ENCODE measurements at regions not wholly inside any gene's neighbourhood (a gene's known extent, or its start where the extent isn't known, plus 50 kb on each side); places are given as distances from the start of the nearest gene placed in this dataset.

- Histone ChIP-seq H3K9me3 (ENCODE audit: control extremely low read depth in 1 of 5, control insufficient read depth in 4 of 5, insufficient read depth in 2 of 5, low read depth in 1 of 5, low read length in 4 of 5) (no peaks in the 10 kb centered on the region), H3K27me3 (replicated peaks in 2 of 5; ENCODE audit: control insufficient read depth in 4 of 5, insufficient read depth in 5 of 5, low read length in 4 of 5) (no peaks in the 10 kb centered on the region), H3K4me3 (ENCODE audit: control insufficient read depth in 1 of 7, extremely low read depth in 1 of 7, insufficient read depth in 4 of 7, low read depth in 2 of 7, low read length in 6 of 7) (no peak overlapping the region), H3K36me3 (ENCODE audit: control insufficient read depth in 4 of 4, insufficient read depth in 4 of 4, low read length in 3 of 4) (no peaks in the 10 kb centered on the region), H3K27ac (ENCODE audit: insufficient read depth in 1 of 2, low read depth in 1 of 2, low read length in 2 of 2, poor library complexity in 1 of 2, severe bottlenecking in 2 of 2) (no peak overlapping the region), H3K4me1 (ENCODE audit: control extremely low read depth in 1 of 4, control insufficient read depth in 4 of 4, insufficient read depth in 4 of 4, low read length in 3 of 4) (no peaks in the 10 kb centered on the region)
- POLR2A ChIA-PET = interaction anchor here (0.6 kb wide), 1 partner anchor 124 kb away, joined by 3 read pairs; no protein-coding TSS in a partner anchor
- CTCF ChIA-PET = no interaction called here
- no peak for DNase-seq
These were observed 87.7 kb upstream of the PLEKHG7 start for GRCh38 chr12:92615086-92615485.

DNA sequence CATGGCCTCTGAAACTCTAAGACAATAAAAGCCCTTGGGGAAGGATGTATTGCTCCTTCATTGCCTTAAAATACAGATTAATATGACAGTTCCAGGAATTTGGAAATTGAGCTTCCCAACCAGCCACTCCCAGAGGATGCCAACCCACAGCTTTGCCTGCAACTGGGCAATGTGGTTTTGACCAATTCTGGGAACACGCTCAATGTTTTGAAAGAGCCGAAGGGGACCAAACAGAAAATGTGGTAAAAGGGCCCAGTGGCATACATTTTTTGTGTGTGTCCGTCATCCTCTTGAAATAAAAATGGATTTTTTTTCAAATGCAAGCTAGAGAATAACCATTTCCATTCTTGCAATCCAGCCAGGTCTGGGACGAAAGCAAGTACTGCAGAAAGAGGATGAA is 88.3 kb upstream of the PLEKHG7 start:
- WGBS (ENCODE audit: insufficient coverage) = 100% methylated on average over 4 of the region's 4 CpGs
- ChIA-PET CTCF (no interaction called here), POLR2A (interaction anchor here (0.6 kb wide), 1 partner anchor 124 kb away, joined by 3 read pairs; no protein-coding TSS in a partner anchor)
- no peak overlapping the region for H3K27ac ChIP-seq (ENCODE audit: insufficient read depth in 1 of 2, low read depth in 1 of 2, low read length in 2 of 2, poor library complexity in 1 of 2, severe bottlenecking in 2 of 2)
- no peaks in the 10 kb centered on the region for H3K27me3 ChIP-seq (replicated peaks in 2 of 5; ENCODE audit: control insufficient read depth in 4 of 5, insufficient read depth in 5 of 5, low read length in 4 of 5)
- DNase-seq = no peak
- no peaks in the 10 kb centered on the region for H3K36me3 ChIP-seq (ENCODE audit: control insufficient read depth in 4 of 4, insufficient read depth in 4 of 4, low read length in 3 of 4)
- H3K4me3 ChIP-seq (ENCODE audit: control insufficient read depth in 1 of 7, extremely low read depth in 1 of 7, insufficient read depth in 4 of 7, low read depth in 2 of 7, low read length in 6 of 7) = no peak overlapping the region
- no peaks in the 10 kb centered on the region for H3K9me3 ChIP-seq (ENCODE audit: control extremely low read depth in 1 of 5, control insufficient read depth in 4 of 5, insufficient read depth in 2 of 5, low read depth in 1 of 5, low read length in 4 of 5)
- no peaks in the 10 kb centered on the region for H3K4me1 ChIP-seq (ENCODE audit: control extremely low read depth in 1 of 4, control insufficient read depth in 4 of 4, insufficient read depth in 4 of 4, low read length in 3 of 4)

DNA sequence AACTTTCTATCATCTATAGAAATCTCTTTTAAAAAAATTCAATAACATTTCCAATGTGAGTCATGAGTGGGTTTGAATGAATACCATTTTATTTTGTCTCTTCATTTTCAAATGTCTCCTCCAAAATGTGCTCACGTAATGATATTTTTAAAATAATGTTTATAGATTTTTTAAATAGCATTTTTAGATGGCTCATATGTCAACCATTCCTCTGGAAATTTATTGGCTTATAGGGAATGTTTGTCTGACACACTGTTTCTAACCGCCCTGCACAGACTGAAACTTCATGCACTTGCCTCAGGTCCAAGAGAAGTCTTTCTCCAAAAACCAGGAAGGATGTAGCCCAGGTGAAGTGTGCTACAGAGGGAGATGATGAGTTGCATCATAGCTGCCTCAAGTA is 88.8 kb upstream of the PLEKHG7 start:
- no peak for DNase-seq
- H3K4me1 ChIP-seq (ENCODE audit: control extremely low read depth in 1 of 4, control insufficient read depth in 4 of 4, insufficient read depth in 4 of 4, low read length in 3 of 4) = no peaks in the 10 kb centered on the region
- WGBS (ENCODE audit: insufficient coverage) = no CpG with 5 or more reads among the region's 2 CpGs
- H3K9me3 ChIP-seq (ENCODE audit: control extremely low read depth in 1 of 5, control insufficient read depth in 4 of 5, insufficient read depth in 2 of 5, low read depth in 1 of 5, low read length in 4 of 5) = no peaks in the 10 kb centered on the region
- H3K4me3 ChIP-seq (ENCODE audit: control insufficient read depth in 1 of 7, extremely low read depth in 1 of 7, insufficient read depth in 4 of 7, low read depth in 2 of 7, low read length in 6 of 7) = no peak overlapping the region
- H3K36me3 ChIP-seq (ENCODE audit: control insufficient read depth in 4 of 4, insufficient read depth in 4 of 4, low read length in 3 of 4) = no peaks in the 10 kb centered on the region
- POLR2A ChIA-PET = no interaction called here
- CTCF ChIA-PET = no interaction called here
- H3K27ac ChIP-seq (ENCODE audit: insufficient read depth in 1 of 2, low read depth in 1 of 2, low read length in 2 of 2, poor library complexity in 1 of 2, severe bottlenecking in 2 of 2) = no peak overlapping the region
- H3K27me3 ChIP-seq (replicated peaks in 2 of 5; ENCODE audit: control insufficient read depth in 4 of 5, insufficient read depth in 5 of 5, low read length in 4 of 5) = no peaks in the 10 kb centered on the region

GRCh38 chr12:92612611-92613010 is 90.2 kb upstream of the PLEKHG7 start:
- no peaks in the 10 kb centered on the region for H3K36me3 ChIP-seq (ENCODE audit: control insufficient read depth in 4 of 4, insufficient read depth in 4 of 4, low read length in 3 of 4)
- no peak overlapping the region for H3K27ac ChIP-seq (ENCODE audit: insufficient read depth in 1 of 2, low read depth in 1 of 2, low read length in 2 of 2, poor library complexity in 1 of 2, severe bottlenecking in 2 of 2)
- ChIA-PET CTCF (no interaction called here), POLR2A (no interaction called here)
- DNase-seq = no peak
- H3K27me3 ChIP-seq (replicated peaks in 2 of 5; ENCODE audit: control insufficient read depth in 4 of 5, insufficient read depth in 5 of 5, low read length in 4 of 5) = no peaks in the 10 kb centered on the region
- 85% methylated on average over 2 of the region's 2 CpGs for WGBS (ENCODE audit: insufficient coverage)
- H3K9me3 ChIP-seq (ENCODE audit: control extremely low read depth in 1 of 5, control insufficient read depth in 4 of 5, insufficient read depth in 2 of 5, low read depth in 1 of 5, low read length in 4 of 5) = no peaks in the 10 kb centered on the region
- no peak overlapping the region for H3K4me3 ChIP-seq (ENCODE audit: control insufficient read depth in 1 of 7, extremely low read depth in 1 of 7, insufficient read depth in 4 of 7, low read depth in 2 of 7, low read length in 6 of 7)
- H3K4me1 ChIP-seq (ENCODE audit: control extremely low read depth in 1 of 4, control insufficient read depth in 4 of 4, insufficient read depth in 4 of 4, low read length in 3 of 4) = no peaks in the 10 kb centered on the region

DNA sequence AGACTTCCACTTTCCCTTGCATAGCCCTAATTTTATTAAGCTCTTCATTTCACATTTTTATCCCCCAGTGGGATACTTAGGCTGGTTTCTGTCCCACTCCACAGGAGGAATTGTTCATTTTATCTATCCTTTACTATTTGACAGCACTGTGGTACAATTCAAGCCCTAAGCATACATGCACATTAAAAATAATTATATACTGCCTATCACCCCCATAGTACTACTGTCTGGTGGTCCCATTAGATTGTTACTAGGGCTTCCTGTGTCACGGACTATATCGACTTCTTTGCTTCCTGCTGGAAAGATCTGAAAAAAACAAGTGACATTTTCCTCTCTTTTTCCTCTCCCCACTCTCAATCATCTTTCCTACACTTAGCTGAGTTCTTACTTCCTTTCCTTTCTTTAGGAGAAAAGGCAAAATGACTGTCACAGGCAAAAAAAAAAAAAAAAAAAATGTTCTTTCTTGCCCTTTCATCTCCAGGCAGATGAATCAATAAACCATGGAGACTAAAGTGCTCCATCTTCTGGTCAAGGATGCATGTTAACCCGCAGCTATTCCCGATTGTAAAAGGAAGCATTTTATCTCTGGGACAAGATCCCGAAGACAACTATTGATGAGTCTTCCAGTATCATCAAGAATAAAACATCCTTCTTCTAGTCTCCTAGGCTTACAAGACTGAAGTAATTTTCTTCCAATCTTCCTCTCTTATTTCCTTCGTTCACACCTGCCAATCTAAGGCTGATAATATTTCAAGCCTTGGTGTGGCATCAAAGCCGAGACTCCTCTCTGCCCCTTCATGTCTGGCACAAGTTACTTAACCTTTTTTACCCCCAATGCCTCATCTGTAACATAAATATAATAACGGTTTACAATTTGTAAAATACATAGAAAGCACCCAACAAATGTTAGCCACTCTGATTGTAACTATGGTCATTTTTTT is 94.4 kb upstream of the PLEKHG7 start:
- DNase-seq = peak; percentile 7 to 10 (median 10)

GRCh38 chr12:92606956-92607355 is 95.8 kb upstream of the PLEKHG7 start:
- Histone ChIP-seq H3K4me1 (ENCODE audit: control extremely low read depth in 1 of 4, control insufficient read depth in 4 of 4, insufficient read depth in 4 of 4, low read length in 3 of 4) (no peaks in the 10 kb centered on the region), H3K4me3 (ENCODE audit: control insufficient read depth in 1 of 7, extremely low read depth in 1 of 7, insufficient read depth in 4 of 7, low read depth in 2 of 7, low read length in 6 of 7) (no peak overlapping the region), H3K36me3 (ENCODE audit: control insufficient read depth in 4 of 4, insufficient read depth in 4 of 4, low read length in 3 of 4) (no peaks in the 10 kb centered on the region), H3K9me3 (ENCODE audit: control extremely low read depth in 1 of 5, control insufficient read depth in 4 of 5, insufficient read depth in 2 of 5, low read depth in 1 of 5, low read length in 4 of 5) (no peaks in the 10 kb centered on the region), H3K27me3 (replicated peaks in 2 of 5; ENCODE audit: control insufficient read depth in 4 of 5, insufficient read depth in 5 of 5, low read length in 4 of 5) (no peaks in the 10 kb centered on the region), H3K27ac (ENCODE audit: insufficient read depth in 1 of 2, low read depth in 1 of 2, low read length in 2 of 2, poor library complexity in 1 of 2, severe bottlenecking in 2 of 2) (no peak overlapping the region)
- DNase-seq = no peak
- ChIA-PET CTCF (no interaction called here), POLR2A (no interaction called here)
- WGBS (ENCODE audit: insufficient coverage) = 92% methylated on average over 2 of the region's 2 CpGs

More for the DNA sequence above, 94.4 kb upstream of the PLEKHG7 start:
- Histone ChIP-seq H3K27me3 (replicated peaks in 2 of 5; ENCODE audit: control insufficient read depth in 4 of 5, insufficient read depth in 5 of 5, low read length in 4 of 5) (no peaks in the 10 kb centered on the region), H3K36me3 (ENCODE audit: control insufficient read depth in 4 of 4, insufficient read depth in 4 of 4, low read length in 3 of 4) (no peaks in the 10 kb centered on the region), H3K9me3 (ENCODE audit: control extremely low read depth in 1 of 5, control insufficient read depth in 4 of 5, insufficient read depth in 2 of 5, low read depth in 1 of 5, low read length in 4 of 5) (no peaks in the 10 kb centered on the region), H3K27ac (ENCODE audit: insufficient read depth in 1 of 2, low read depth in 1 of 2, low read length in 2 of 2, poor library complexity in 1 of 2, severe bottlenecking in 2 of 2) (no peak overlapping the region), H3K4me3 (ENCODE audit: control insufficient read depth in 1 of 7, extremely low read depth in 1 of 7, insufficient read depth in 4 of 7, low read depth in 2 of 7, low read length in 6 of 7) (peak overlapping the region in 1 of 7 experiments; percentile 30), H3K4me1 (ENCODE audit: control extremely low read depth in 1 of 4, control insufficient read depth in 4 of 4, insufficient read depth in 4 of 4, low read length in 3 of 4) (no peaks in the 10 kb centered on the region)
- ChIA-PET POLR2A (interaction anchor here (0.6 to 0.7 kb wide), 2 partner anchors 175 to 1924 kb away, joined by 6 to 7 read pairs; no protein-coding TSS in a partner anchor), CTCF (interaction anchor here (0.6 to 1.0 kb wide), 4 partner anchors 10 to 181 kb away, joined by 3 to 4 read pairs (median 3); no protein-coding TSS in a partner anchor)
- 33% methylated on average over 6 of the region's 8 CpGs for WGBS (ENCODE audit: insufficient coverage)

GRCh38 chr12:92605621-92606170 is 97.1 kb upstream of the PLEKHG7 start:
- Histone ChIP-seq H3K36me3 (ENCODE audit: control insufficient read depth in 4 of 4, insufficient read depth in 4 of 4, low read length in 3 of 4) (no peaks in the 10 kb centered on the region), H3K9me3 (ENCODE audit: control extremely low read depth in 1 of 5, control insufficient read depth in 4 of 5, insufficient read depth in 2 of 5, low read depth in 1 of 5, low read length in 4 of 5) (no peaks in the 10 kb centered on the region), H3K27ac (ENCODE audit: insufficient read depth in 1 of 2, low read depth in 1 of 2, low read length in 2 of 2, poor library complexity in 1 of 2, severe bottlenecking in 2 of 2) (no peak overlapping the region), H3K27me3 (replicated peaks in 2 of 5; ENCODE audit: control insufficient read depth in 4 of 5, insufficient read depth in 5 of 5, low read length in 4 of 5) (no peaks in the 10 kb centered on the region), H3K4me3 (ENCODE audit: control insufficient read depth in 1 of 7, extremely low read depth in 1 of 7, insufficient read depth in 4 of 7, low read depth in 2 of 7, low read length in 6 of 7) (no peak overlapping the region), H3K4me1 (ENCODE audit: control extremely low read depth in 1 of 4, control insufficient read depth in 4 of 4, insufficient read depth in 4 of 4, low read length in 3 of 4) (no peaks in the 10 kb centered on the region)
- ChIA-PET CTCF (no interaction called here), POLR2A (no interaction called here)
- WGBS (ENCODE audit: insufficient coverage) = 100% methylated on average over 1 of the region's 3 CpGs
- DNase-seq = no peak
